ENCODE measurements at regions not wholly inside any gene's neighbourhood (a gene's known extent, or its start where the extent isn't known, plus 50 kb on each side); places are given as distances from the start of the nearest gene placed in this dataset.

DNA sequence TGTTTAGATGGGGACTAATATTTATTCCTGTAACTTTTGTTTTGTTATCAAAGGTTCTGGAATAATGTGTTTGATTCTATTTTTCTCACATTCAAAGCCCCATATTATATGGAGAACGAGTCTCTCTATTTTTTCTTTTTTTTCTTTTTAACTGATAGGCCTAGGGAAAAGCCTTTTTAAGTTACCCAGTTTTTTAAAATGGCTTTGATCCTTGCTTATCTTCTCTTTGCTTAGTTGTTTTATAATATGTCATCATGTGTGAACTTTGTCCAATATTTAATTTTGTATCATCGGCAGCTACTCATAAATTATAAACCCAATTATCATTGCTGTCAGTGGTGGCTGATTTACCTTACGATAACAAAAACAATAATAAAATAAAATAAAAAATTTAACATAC is 610.3 kb upstream of the BCHE start:
- 13% methylated on average over 3 of the region's 3 CpGs for WGBS (ENCODE audit: low lambda C conversion rate)
- ChIA-PET CTCF (ENCODE audit: low intra/inter-chr PET ratio, low total read pairs) (no interaction called here), POLR2A (no interaction called here)
- H3K4me1 ChIP-seq (ENCODE audit: insufficient read depth, low read length) = no peaks in the 10 kb centered on the region
- H4K20me1 ChIP-seq (ENCODE audit: insufficient read depth, low read length) = no peaks in the 10 kb centered on the region
- H3K36me3 ChIP-seq (replicated peaks in 1 of 2; ENCODE audit: control insufficient read depth in 1 of 2, insufficient read depth in 2 of 2, low read length in 2 of 2) = no peaks in the 10 kb centered on the region
- no peak overlapping the region for H3K27ac ChIP-seq (ENCODE audit: extremely low read length, insufficient read depth, low read length)
- no peaks in the 10 kb centered on the region for H3K79me2 ChIP-seq (ENCODE audit: insufficient read depth, low read length)
- in situ Hi-C loops (cut with HindIII; ENCODE audit: extremely low pct_ligation_motif_present, low pct_unique_long_range_greater_than_20kb) (no loop called here), intact Hi-C loops (cut with micrococcal nuclease; ENCODE audit: unreplicated experiment) (no loop called here)
- H3K4me3 ChIP-seq (replicated peaks in 1 of 3; ENCODE audit: insufficient read depth in 1 of 3, low read depth in 2 of 3, low read length in 3 of 3) = no peak overlapping the region
- no peak overlapping the region for H3K9ac ChIP-seq (ENCODE audit: insufficient read depth, low read depth, low read length)
- ATAC-seq = no peak
- TF ChIP-seq DR1 (CRISPR knock-in tag; IDR thresholded peaks at IDR 0.05) (no peak), ZNF121 (CRISPR knock-in tag; IDR thresholded peaks at IDR 0.05) (no peak), ATAD3A (CRISPR knock-in tag; IDR thresholded peaks at IDR 0.05) (no peak), PHF5A (CRISPR knock-in tag; IDR thresholded peaks at IDR 0.05; ENCODE audit: low read depth, unreplicated experiment) (no peak), ZNF329 (CRISPR knock-in tag; IDR thresholded peaks at IDR 0.05; ENCODE audit: low read depth) (no peak), PCBP1 (IDR thresholded peaks at IDR 0.05; ENCODE audit: borderline replicate concordance, low read depth, low read length) (no peak), ZSCAN22 (CRISPR knock-in tag; IDR thresholded peaks at IDR 0.05) (no peak), SATB2 (CRISPR knock-in tag; IDR thresholded peaks at IDR 0.05) (no peak), ZNF788 (CRISPR knock-in tag; IDR thresholded peaks at IDR 0.05; ENCODE audit: borderline replicate concordance) (no peak)
- TF ChIP-seq, protein P1, sequence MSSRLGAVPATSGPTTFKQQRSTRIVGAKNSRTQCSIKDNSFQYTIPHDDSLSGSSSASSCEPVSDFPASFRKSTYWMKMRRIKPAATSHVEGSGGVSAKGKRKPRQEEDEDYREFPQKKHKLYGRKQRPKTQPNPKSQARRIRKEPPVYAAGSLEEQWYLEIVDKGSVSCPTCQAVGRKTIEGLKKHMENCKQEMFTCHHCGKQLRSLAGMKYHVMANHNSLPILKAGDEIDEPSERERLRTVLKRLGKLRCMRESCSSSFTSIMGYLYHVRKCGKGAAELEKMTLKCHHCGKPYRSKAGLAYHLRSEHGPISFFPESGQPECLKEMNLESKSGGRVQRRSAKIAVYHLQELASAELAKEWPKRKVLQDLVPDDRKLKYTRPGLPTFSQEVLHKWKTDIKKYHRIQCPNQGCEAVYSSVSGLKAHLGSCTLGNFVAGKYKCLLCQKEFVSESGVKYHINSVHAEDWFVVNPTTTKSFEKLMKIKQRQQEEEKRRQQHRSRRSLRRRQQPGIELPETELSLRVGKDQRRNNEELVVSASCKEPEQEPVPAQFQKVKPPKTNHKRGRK (CRISPR knock-in tag; IDR thresholded peaks at IDR 0.05) = no peak
- TF ChIP-seq, protein P2, sequence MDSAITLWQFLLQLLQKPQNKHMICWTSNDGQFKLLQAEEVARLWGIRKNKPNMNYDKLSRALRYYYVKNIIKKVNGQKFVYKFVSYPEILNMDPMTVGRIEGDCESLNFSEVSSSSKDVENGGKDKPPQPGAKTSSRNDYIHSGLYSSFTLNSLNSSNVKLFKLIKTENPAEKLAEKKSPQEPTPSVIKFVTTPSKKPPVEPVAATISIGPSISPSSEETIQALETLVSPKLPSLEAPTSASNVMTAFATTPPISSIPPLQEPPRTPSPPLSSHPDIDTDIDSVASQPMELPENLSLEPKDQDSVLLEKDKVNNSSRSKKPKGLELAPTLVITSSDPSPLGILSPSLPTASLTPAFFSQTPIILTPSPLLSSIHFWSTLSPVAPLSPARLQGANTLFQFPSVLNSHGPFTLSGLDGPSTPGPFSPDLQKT (CRISPR knock-in tag; IDR thresholded peaks at IDR 0.05; ENCODE audit: borderline replicate concordance) = no peak
- TF ChIP-seq, protein P3, sequence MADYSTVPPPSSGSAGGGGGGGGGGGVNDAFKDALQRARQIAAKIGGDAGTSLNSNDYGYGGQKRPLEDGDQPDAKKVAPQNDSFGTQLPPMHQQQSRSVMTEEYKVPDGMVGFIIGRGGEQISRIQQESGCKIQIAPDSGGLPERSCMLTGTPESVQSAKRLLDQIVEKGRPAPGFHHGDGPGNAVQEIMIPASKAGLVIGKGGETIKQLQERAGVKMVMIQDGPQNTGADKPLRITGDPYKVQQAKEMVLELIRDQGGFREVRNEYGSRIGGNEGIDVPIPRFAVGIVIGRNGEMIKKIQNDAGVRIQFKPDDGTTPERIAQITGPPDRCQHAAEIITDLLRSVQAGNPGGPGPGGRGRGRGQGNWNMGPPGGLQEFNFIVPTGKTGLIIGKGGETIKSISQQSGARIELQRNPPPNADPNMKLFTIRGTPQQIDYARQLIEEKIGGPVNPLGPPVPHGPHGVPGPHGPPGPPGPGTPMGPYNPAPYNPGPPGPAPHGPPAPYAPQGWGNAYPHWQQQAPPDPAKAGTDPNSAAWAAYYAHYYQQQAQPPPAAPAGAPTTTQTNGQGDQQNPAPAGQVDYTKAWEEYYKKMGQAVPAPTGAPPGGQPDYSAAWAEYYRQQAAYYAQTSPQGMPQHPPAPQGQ (CRISPR knock-in tag; IDR thresholded peaks at IDR 0.05; ENCODE audit: borderline replicate concordance) = no peak
- TF ChIP-seq, protein P4, sequence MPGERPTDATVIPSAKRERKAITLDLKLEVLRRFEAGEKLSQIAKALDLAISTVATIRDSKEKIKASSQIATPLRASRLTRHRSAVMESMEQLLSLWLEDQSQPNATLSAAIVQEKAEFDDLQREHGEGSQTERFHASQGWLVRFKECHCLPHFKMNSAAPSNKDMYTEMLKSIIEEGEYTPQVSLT (CRISPR knock-in tag; IDR thresholded peaks at IDR 0.05; ENCODE audit: borderline replicate concordance, low read depth) = no peak
- no peaks in the 10 kb centered on the region for H3K27me3 ChIP-seq (ENCODE audit: control insufficient read depth in 1 of 2, insufficient read depth in 2 of 2, low read length in 2 of 2)
- FAIRE-seq = no peak
- BruUV-seq (replicated peaks) = no TSS peak
- H2AFZ ChIP-seq (ENCODE audit: low read length) = no peak overlapping the region
- no peak overlapping the region for H3K4me2 ChIP-seq (ENCODE audit: low read depth, low read length)
- no peaks in the 10 kb centered on the region for H3K9me3 ChIP-seq (ENCODE audit: low read length)
- DNase-seq (ENCODE audit: low spot score) = no peak

All from HepG2 (cell line).